ENCODE measurements at regions not wholly inside any gene's neighbourhood (a gene's known extent, or its start where the extent isn't known, plus 50 kb on each side); places are given as distances from the start of the nearest gene placed in this dataset.

DNA sequence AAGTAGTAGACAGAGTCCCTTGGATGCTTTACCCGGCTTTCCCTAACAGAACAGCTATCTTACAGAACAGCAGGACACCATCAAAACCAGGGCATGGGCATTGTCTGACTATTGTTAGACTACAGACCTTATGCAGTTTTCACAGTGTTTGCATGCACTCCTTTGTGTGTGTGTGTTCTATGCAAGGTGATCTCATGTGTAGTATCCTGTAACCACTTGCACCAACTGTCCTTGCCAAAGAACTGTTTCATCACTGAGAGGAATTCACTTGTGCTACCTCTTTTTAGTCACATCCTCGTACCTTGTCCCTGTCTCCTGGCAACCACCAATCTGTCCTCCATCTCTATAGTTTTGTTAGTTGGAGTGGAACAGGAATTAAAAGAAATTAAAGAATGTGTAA lies 183.6 kb upstream of the PZP start:
- TF ChIP-seq CTCF (IDR thresholded peaks at IDR 0.05) (no peak), POLR2A (IDR thresholded peaks at IDR 0.05) (no peak)
